Mesothelial cell of epicardium (in vitro differentiated cells): ENCODE measurements at regions not wholly inside any gene's neighbourhood (a gene's known extent, or its start where the extent isn't known, plus 50 kb on each side); places are given as distances from the start of the nearest gene placed in this dataset.
A peak's percentile ranks its signal among the peaks of the same experiment; 100 is the strongest.

Source experiments
- DNase-seq, 2 experiments: peaks; one replicate each; pipeline ENCODE4 v3.0.0; 2021; ENCODE audit warnings: low spot score in 2 of 2; ENCODE audit not compliant: unreplicated experiment in 2 of 2
- H3K27ac Mint-ChIP-seq: 2 replicates; pipeline ENCODE4 v1.8.0; 2021; ENCODE audit warnings: mixed read lengths
- H3K27me3 Mint-ChIP-seq: 2 replicates; pipeline ENCODE4 v1.8.0; 2021; ENCODE audit warnings: low read depth, mixed read lengths
- H3K36me3 Mint-ChIP-seq: 2 replicates; pipeline ENCODE4 v1.8.0; 2021; ENCODE audit warnings: mixed read lengths
- H3K4me1 Mint-ChIP-seq: 2 replicates; pipeline ENCODE4 v1.8.0; 2021; ENCODE audit warnings: mixed read lengths
- H3K4me3 Mint-ChIP-seq: 2 replicates; pipeline ENCODE4 v1.8.0; 2021; ENCODE audit warnings: mild to moderate bottlenecking, moderate library complexity, mixed read lengths
- H3K9me3 Mint-ChIP-seq: 2 replicates; pipeline ENCODE4 v1.8.0; 2021; ENCODE audit warnings: mixed read lengths
- CTCF ChIP-seq: fragments of 200-600 bp; sonication (generic); IDR thresholded peaks from one replicate; pipeline ENCODE4 v1.5.0; 2021; ENCODE audit warnings: antibody characterized with exemption; ENCODE audit not compliant: unreplicated experiment

GRCh38 chr20:7285918-7286556, 518.6 kb downstream of the BMP2 start:
- peak; percentile 56 to 83 for DNase-seq
- TF ChIP-seq CTCF, result peak; percentile 81
- Mint-ChIP-seq H3K4me3 (no peak overlapping the region), H3K27me3 (peaks cover 30% of the 10 kb centered on the region), H3K9me3 (no peaks in the 10 kb centered on the region), H3K27ac (no peak overlapping the region), H3K4me1 (peaks cover 7% of the 10 kb centered on the region), H3K36me3 (no peaks in the 10 kb centered on the region)

DNA sequence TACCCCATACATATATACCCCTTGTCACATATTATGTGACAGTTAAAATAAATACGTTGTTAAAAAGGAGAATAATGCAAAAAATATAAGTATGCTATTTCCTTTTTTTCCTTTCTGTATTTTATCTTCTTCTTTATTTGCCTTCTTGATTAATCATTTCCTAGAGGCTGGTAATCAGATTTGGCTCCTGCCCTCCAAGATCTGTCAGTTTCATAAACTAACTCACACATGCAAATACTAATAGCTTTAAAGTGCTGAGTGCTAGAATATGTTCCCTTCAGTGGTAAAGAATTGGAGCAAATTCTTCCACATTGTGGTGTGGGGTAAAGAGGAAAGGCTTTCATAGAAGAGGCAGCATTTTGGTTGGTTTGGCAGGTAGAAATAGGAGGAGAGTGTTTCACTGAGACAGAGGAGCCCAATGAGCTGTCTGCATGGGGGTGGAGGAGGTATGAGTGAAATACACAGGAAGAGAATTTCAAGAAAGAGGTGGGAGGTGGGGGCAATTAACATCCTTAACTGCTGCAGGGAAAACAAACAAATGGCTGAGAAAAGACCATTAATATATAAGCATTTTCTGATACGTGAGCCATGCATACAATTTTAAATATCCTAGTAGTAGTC, 523.9 kb downstream of the BMP2 start:
- Mint-ChIP-seq H3K27ac (no peak overlapping the region), H3K4me1 (peaks cover 2% of the 10 kb centered on the region), H3K36me3 (no peaks in the 10 kb centered on the region), H3K9me3 (no peaks in the 10 kb centered on the region), H3K4me3 (no peak overlapping the region), H3K27me3 (peaks cover 33% of the 10 kb centered on the region)
- DNase-seq, result no peak
- TF ChIP-seq CTCF, result no peak

DNA sequence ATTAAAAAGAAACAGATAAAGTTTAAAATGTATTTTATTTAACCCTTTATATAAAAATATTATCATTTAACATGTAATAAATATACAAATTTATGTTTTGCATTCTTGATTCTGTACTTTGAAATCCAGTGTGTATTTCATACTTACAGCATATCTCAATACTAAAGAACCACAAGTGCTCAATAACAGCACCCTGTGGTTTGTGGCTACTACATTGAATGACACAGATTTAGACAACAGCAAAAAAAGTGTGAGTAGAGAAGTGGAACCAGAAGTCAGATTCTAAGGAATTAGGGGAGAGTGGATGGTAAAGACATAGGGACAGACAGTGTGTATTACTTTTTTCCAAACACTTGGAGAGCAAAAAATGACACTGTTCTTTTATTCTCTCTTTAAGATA, 524.5 kb downstream of the BMP2 start:
- Mint-ChIP-seq H3K27ac (no peak overlapping the region), H3K4me3 (no peak overlapping the region), H3K9me3 (no peaks in the 10 kb centered on the region), H3K27me3 (peaks cover 30% of the 10 kb centered on the region), H3K4me1 (peaks cover 2% of the 10 kb centered on the region), H3K36me3 (no peaks in the 10 kb centered on the region)
- DNase-seq, result no peak
- no peak for TF ChIP-seq CTCF

GRCh38 chr20:7294816-7295360, 527.4 kb downstream of the BMP2 start:
- Mint-ChIP-seq H3K4me1 (peaks cover 2% of the 10 kb centered on the region), H3K27ac (no peak overlapping the region), H3K27me3 (peaks cover 14% of the 10 kb centered on the region), H3K9me3 (peaks cover 7% of the 10 kb centered on the region), H3K4me3 (no peak overlapping the region), H3K36me3 (no peaks in the 10 kb centered on the region)
- no peak for DNase-seq
- no peak for TF ChIP-seq CTCF

DNA sequence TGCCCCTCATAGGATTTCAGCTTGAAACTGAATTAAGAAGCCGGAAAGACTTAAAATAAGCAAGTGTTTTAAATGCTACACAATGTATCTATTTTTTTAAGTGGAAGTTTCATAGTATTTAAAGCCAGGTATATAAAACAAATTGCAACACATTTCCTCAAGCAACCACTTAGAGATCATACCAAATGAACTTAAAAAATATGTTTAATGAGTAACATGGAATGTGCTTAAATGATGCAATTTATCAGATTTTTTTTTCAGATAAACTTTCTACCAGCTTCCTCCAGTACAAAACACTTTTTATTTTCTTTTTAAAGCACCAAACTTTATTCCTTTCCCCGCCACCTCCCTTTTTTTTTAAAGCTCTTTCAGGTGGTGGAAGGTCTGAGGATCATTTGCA, 534.3 kb downstream of the BMP2 start:
- no peak for TF ChIP-seq CTCF
- H3K4me1 Mint-ChIP-seq, result no peaks in the 10 kb centered on the region
- peaks cover 15% of the 10 kb centered on the region for H3K9me3 Mint-ChIP-seq
- no peak for DNase-seq
- H3K36me3 Mint-ChIP-seq, result no peaks in the 10 kb centered on the region
- no peak overlapping the region for H3K4me3 Mint-ChIP-seq
- H3K27ac Mint-ChIP-seq, result no peak overlapping the region
- peaks cover 11% of the 10 kb centered on the region for H3K27me3 Mint-ChIP-seq
